GM12878 (cell line): ENCODE measurements at regions not wholly inside any gene's neighbourhood (a gene's known extent, or its start where the extent isn't known, plus 50 kb on each side); places are given as distances from the start of the nearest gene placed in this dataset.

Experiments used
- ATAC-seq: fragments of 200-7000 bp; cut with Tn5 transposase; 3 replicates; pipeline ENCODE4 v1.9.1; 2020; ENCODE audit warnings: mild to moderate bottlenecking, moderate library complexity
- BruUV-seq: library from RNA; stranded (reverse); fragments of 400-500 nt; replicated peaks from 2 replicates; lab custom pipeline; 2021; lab: Mats Ljungman, UMichigan
- CTCF ChIA-PET: fragments of 300-600 bp; sonication (Branson Sonifier 250); formaldehyde crosslinking; extraction: SDS; loops from one replicate; lab custom pipeline; 2021; ENCODE audit warnings: inconsistent platforms; lab: Yijun Ruan, JAX
- POLR2A ChIA-PET: fragments of 350-600 bp; formaldehyde crosslinking; extraction: SDS; loops from one replicate; lab custom pipeline; 2021; ENCODE audit warnings: inconsistent platforms; lab: Charles Lee
- RAD21 ChIA-PET: fragments of 300-600 bp; sonication (Branson Sonifier 250); formaldehyde crosslinking; loops from one replicate; lab custom pipeline; 2023; ENCODE audit warnings: antibody characterized with exemption; ENCODE audit not compliant: unreplicated experiment; lab: Charles Lee
- SMC1A ChIA-PET: fragments of 300-600 bp; sonication (Branson Sonifier 250); formaldehyde crosslinking; loops from one replicate; lab custom pipeline; 2023; ENCODE audit not compliant: unreplicated experiment, uncharacterized antibody; lab: Charles Lee
- DNase-seq: peaks from one replicate; pipeline ENCODE4 v3.0.0-alpha.2; 2011; ENCODE audit warnings: low read depth, low spot score
- FAIRE-seq: peaks from 3 replicates; lab custom pipeline; 2011; peaks lifted over from hg19 to GRCh38; lab: Jason Lieb, UNC
- H2AFZ ChIP-seq: 2 replicates; pipeline ENCODE4 v1.6.0; 2011; ENCODE audit warnings: low read depth, low read length, control low read depth; ENCODE audit not compliant: control insufficient read depth
- H3K27ac ChIP-seq: 2 replicates; pipeline ENCODE4 v1.5.1; 2011; ENCODE audit warnings: control low read depth; ENCODE audit not compliant: control insufficient read depth, insufficient read depth
- H3K27me3 ChIP-seq, 2 experiments: replicated peaks in 1 of 2; 2 replicates each; pipeline versions ENCODE4 v1.6.0 to v1.6.1; 2011; ENCODE audit warnings: low read length in 1 of 2; ENCODE audit not compliant: control insufficient read depth in 2 of 2, insufficient read depth in 2 of 2
- H3K36me3 ChIP-seq, 2 experiments: 2 replicates each; pipeline ENCODE4 v1.5.1; 2011; ENCODE audit warnings: low read length in 1 of 2; ENCODE audit not compliant: control insufficient read depth in 2 of 2, insufficient read depth in 2 of 2
- H3K4me1 ChIP-seq: 2 replicates; pipeline ENCODE4 v1.6.1; 2011; ENCODE audit warnings: mild to moderate bottlenecking, low read length, moderate library complexity, mixed read lengths; ENCODE audit not compliant: control insufficient read depth, insufficient read depth
- H3K4me2 ChIP-seq: 2 replicates; pipeline ENCODE4 v1.6.0; 2011; ENCODE audit warnings: control low read depth; ENCODE audit not compliant: control insufficient read depth, insufficient read depth
- H3K4me3 ChIP-seq: fragments of 200-600 bp; sonication (generic); 2 replicates; pipeline ENCODE4 v1.5.1; 2016
- H3K79me2 ChIP-seq: 2 replicates; pipeline ENCODE4 v1.6.0; 2011; ENCODE audit warnings: low read length; ENCODE audit not compliant: control insufficient read depth, insufficient read depth
- H3K9ac ChIP-seq: 2 replicates; pipeline ENCODE4 v1.8.0; 2011; ENCODE audit warnings: low read length, control low read depth, mixed read lengths; ENCODE audit not compliant: control insufficient read depth, insufficient read depth
- H3K9me3 ChIP-seq: replicated peaks from 3 replicates; pipeline ENCODE4 v1.5.1; 2011; ENCODE audit warnings: mild to moderate bottlenecking, low read length; ENCODE audit not compliant: control insufficient read depth, insufficient read depth
- H4K20me1 ChIP-seq: 2 replicates; pipeline ENCODE4 v1.6.0; 2011; ENCODE audit not compliant: control insufficient read depth, insufficient read depth
- CBFB ChIP-seq: IDR thresholded peaks from 2 replicates; pipeline ENCODE4 v1.6.1; 2016; ENCODE audit warnings: antibody characterized with exemption, low read depth
- CHD4 ChIP-seq: fragments of 200-600 bp; sonication (generic); IDR thresholded peaks from 2 replicates; pipeline ENCODE4 v1.6.1; 2016; ENCODE audit warnings: mild to moderate bottlenecking
- FOS ChIP-seq: IDR thresholded peaks from 3 replicates; pipeline ENCODE4 v1.6.1; 2011; ENCODE audit warnings: borderline replicate concordance; ENCODE audit not compliant: insufficient read length; ENCODE audit errors: extremely low read depth
- MEF2A ChIP-seq: IDR thresholded peaks from 2 replicates; pipeline ENCODE4 v1.6.1; 2011; ENCODE audit warnings: low read depth, mild to moderate bottlenecking, low read length, moderate library complexity; ENCODE audit not compliant: insufficient read depth
- MTA3 ChIP-seq: IDR thresholded peaks from 2 replicates; pipeline ENCODE4 v1.6.1; 2012; ENCODE audit warnings: low read length, inconsistent platforms, borderline replicate concordance
- PAX8 ChIP-seq: fragments of 450-650 bp; IDR thresholded peaks from 2 replicates; pipeline ENCODE4 v1.6.1; 2017; ENCODE audit warnings: mild to moderate bottlenecking, moderate library complexity
- POU2F2 ChIP-seq: IDR thresholded peaks from 3 replicates; pipeline ENCODE4 v1.6.1; 2011; ENCODE audit warnings: low read depth, mild to moderate bottlenecking, low read length, borderline replicate concordance
- RBBP5 ChIP-seq: fragments of 200-600 bp; sonication (generic); conservative IDR thresholded peaks from 2 replicates; pipeline ENCODE4 v1.6.1; 2016
- SMAD5 ChIP-seq: IDR thresholded peaks from 2 replicates; pipeline ENCODE4 v1.6.1; 2016; ENCODE audit warnings: antibody characterized with exemption, low read depth
- SMC3 ChIP-seq: IDR thresholded peaks from 2 replicates; pipeline ENCODE4 v1.6.1; 2011; ENCODE audit warnings: low read length, improper control_type of control experiment, borderline replicate concordance
- SP1 ChIP-seq: IDR thresholded peaks from one replicate; pipeline ENCODE4 v1.6.1; 2011; ENCODE audit warnings: low read depth, low read length
- SREBF1 ChIP-seq: IDR thresholded peaks from 2 replicates; pipeline ENCODE4 v1.6.1; 2012; ENCODE audit warnings: mild to moderate bottlenecking, low read length
- ZBED1 ChIP-seq: IDR thresholded peaks from 2 replicates; pipeline ENCODE4 v1.6.1; 2016; ENCODE audit warnings: borderline replicate concordance
- WGBS: methylation state at CpG from one replicate; pipeline ENCODE4 v1.1.6; 2016; ENCODE audit warnings: low lambda C conversion rate; ENCODE audit not compliant: insufficient replicate concordance, insufficient coverage; ENCODE audit errors: missing lambda C conversion rate; 5-methylcytosine and 5-hydroxymethylcytosine counted together
- in situ Hi-C: fragments of 300-500 bp; cut with MboI; formaldehyde crosslinking; loops from 9 replicates; pipeline ENCODE4 v1.14.3; 2018; ENCODE audit warnings: mixed read lengths
- intact Hi-C: fragments of 100-400 bp; cut with micrococcal nuclease; formaldehyde crosslinking; loops from one replicate; pipeline ENCODE4 v1.14.2; 2022; ENCODE audit not compliant: unreplicated experiment
- TF ChIP-seq, protein P1 (sequence below): IDR thresholded peaks from 2 replicates; pipeline ENCODE4 v1.6.1; 2012; ENCODE audit warnings: low read depth, low read length, improper control_type of control experiment
- TF ChIP-seq, protein P2 (sequence below): IDR thresholded peaks from 2 replicates; pipeline ENCODE4 v1.6.1; 2011; ENCODE audit warnings: mild to moderate bottlenecking, low read depth, low read length, moderate library complexity; ENCODE audit not compliant: insufficient replicate concordance
- TF ChIP-seq, protein P3 (sequence below): IDR thresholded peaks from 2 replicates; pipeline ENCODE4 v1.6.1; 2012; ENCODE audit warnings: mild to moderate bottlenecking, low read depth, low read length

DNA sequence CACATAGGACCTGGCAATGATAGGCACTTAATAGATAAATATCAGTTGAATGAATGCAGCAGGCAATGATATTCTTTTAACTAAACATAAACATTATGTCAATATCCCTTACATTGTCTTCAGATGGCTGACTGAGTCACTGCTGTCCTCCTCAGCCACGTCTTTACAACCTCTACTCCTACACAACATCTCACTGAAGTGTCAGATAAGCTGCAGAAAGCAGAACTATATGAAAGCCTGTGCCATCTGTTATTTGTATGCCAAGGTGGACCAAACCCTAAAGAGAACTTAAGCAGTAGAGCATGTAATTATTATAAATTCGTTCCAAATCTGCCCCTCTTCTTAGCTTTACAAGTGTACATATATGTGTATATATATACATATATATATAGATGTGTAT lies 271.2 kb downstream of the RASEF start:
- Histone ChIP-seq H3K36me3 (no peaks in the 10 kb centered on the region), H3K9me3 (no peaks in the 10 kb centered on the region), H3K27ac (no peak overlapping the region), H2AFZ (no peak overlapping the region), H3K4me2 (no peak overlapping the region), H3K79me2 (no peaks in the 10 kb centered on the region), H3K9ac (no peak overlapping the region), H3K4me1 (no peaks in the 10 kb centered on the region), H4K20me1 (no peaks in the 10 kb centered on the region), H3K4me3 (no peak overlapping the region), H3K27me3 (no peaks in the 10 kb centered on the region)
- no TSS peak for BruUV-seq
- TF ChIP-seq POU2F2 = no peak
- no peak for TF ChIP-seq MEF2A
- TF ChIP-seq SMAD5 = no peak
- TF ChIP-seq, protein P1, sequence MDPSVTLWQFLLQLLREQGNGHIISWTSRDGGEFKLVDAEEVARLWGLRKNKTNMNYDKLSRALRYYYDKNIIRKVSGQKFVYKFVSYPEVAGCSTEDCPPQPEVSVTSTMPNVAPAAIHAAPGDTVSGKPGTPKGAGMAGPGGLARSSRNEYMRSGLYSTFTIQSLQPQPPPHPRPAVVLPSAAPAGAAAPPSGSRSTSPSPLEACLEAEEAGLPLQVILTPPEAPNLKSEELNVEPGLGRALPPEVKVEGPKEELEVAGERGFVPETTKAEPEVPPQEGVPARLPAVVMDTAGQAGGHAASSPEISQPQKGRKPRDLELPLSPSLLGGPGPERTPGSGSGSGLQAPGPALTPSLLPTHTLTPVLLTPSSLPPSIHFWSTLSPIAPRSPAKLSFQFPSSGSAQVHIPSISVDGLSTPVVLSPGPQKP = no peak
- no peak for TF ChIP-seq SREBF1
- no peak for TF ChIP-seq CHD4
- no peak for TF ChIP-seq SMC3
- no peak for TF ChIP-seq MTA3
- TF ChIP-seq SP1 = no peak
- intact Hi-C loops (no loop called here), in situ Hi-C loops (no loop called here)
- CTCF ChIA-PET = no interaction called here
- DNase-seq (no peak), FAIRE-seq (no peak), ATAC-seq (no peak)
- SMC1A ChIA-PET = no interaction called here
- POLR2A ChIA-PET = no interaction called here
- WGBS = 0% methylated on average over 2 of the region's 2 CpGs
- RAD21 ChIA-PET = no interaction called here

DNA sequence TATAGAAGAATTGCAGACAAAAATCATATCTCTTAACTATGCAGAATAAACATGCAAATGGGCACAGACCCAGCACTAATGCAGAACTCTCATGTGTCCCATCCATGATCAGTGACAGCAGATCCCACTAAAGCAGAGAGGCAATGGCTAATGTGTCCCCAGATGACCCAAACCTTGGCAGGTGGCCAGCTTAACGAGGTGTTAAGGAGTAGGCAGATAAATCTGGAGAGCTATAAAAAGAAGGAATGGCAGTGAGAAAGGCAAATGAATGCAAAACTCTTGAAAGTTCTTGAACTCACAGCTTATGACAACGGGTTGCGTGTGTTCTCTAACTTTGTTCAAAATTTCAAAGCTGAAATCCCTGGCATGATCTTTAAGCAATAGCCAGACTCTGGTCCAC lies 265.4 kb downstream of the RASEF start:
- Histone ChIP-seq H4K20me1 (no peaks in the 10 kb centered on the region), H3K4me1 (no peaks in the 10 kb centered on the region), H2AFZ (no peak overlapping the region), H3K79me2 (no peaks in the 10 kb centered on the region), H3K36me3 (no peaks in the 10 kb centered on the region), H3K27me3 (no peaks in the 10 kb centered on the region), H3K4me2 (no peak overlapping the region), H3K4me3 (no peak overlapping the region), H3K27ac (no peak overlapping the region), H3K9ac (no peak overlapping the region), H3K9me3 (no peaks in the 10 kb centered on the region)
- ChIA-PET CTCF (no interaction called here), POLR2A (no interaction called here), SMC1A (no interaction called here), RAD21 (no interaction called here)
- in situ Hi-C loops = no loop called here
- DNase-seq (no peak), FAIRE-seq (no peak), ATAC-seq (no peak)
- intact Hi-C loops = no loop called here
- WGBS = 38% methylated on average over 3 of the region's 3 CpGs
- no TSS peak for BruUV-seq
- TF ChIP-seq PAX8 (no peak), CBFB (no peak), FOS (no peak), RBBP5 (no peak), MEF2A (no peak), ZBED1 (no peak)
- TF ChIP-seq, protein P2, sequence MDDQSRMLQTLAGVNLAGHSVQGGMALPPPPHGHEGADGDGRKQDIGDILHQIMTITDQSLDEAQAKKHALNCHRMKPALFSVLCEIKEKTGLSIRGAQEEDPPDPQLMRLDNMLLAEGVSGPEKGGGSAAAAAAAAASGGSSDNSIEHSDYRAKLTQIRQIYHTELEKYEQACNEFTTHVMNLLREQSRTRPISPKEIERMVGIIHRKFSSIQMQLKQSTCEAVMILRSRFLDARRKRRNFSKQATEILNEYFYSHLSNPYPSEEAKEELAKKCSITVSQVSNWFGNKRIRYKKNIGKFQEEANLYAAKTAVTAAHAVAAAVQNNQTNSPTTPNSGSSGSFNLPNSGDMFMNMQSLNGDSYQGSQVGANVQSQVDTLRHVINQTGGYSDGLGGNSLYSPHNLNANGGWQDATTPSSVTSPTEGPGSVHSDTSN = no peak
- TF ChIP-seq, protein P3, sequence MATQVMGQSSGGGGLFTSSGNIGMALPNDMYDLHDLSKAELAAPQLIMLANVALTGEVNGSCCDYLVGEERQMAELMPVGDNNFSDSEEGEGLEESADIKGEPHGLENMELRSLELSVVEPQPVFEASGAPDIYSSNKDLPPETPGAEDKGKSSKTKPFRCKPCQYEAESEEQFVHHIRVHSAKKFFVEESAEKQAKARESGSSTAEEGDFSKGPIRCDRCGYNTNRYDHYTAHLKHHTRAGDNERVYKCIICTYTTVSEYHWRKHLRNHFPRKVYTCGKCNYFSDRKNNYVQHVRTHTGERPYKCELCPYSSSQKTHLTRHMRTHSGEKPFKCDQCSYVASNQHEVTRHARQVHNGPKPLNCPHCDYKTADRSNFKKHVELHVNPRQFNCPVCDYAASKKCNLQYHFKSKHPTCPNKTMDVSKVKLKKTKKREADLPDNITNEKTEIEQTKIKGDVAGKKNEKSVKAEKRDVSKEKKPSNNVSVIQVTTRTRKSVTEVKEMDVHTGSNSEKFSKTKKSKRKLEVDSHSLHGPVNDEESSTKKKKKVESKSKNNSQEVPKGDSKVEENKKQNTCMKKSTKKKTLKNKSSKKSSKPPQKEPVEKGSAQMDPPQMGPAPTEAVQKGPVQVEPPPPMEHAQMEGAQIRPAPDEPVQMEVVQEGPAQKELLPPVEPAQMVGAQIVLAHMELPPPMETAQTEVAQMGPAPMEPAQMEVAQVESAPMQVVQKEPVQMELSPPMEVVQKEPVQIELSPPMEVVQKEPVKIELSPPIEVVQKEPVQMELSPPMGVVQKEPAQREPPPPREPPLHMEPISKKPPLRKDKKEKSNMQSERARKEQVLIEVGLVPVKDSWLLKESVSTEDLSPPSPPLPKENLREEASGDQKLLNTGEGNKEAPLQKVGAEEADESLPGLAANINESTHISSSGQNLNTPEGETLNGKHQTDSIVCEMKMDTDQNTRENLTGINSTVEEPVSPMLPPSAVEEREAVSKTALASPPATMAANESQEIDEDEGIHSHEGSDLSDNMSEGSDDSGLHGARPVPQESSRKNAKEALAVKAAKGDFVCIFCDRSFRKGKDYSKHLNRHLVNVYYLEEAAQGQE = no peak
